Cardiac fibroblast (primary cell): ENCODE measurements at regions not wholly inside any gene's neighbourhood (a gene's known extent, or its start where the extent isn't known, plus 50 kb on each side); places are given as distances from the start of the nearest gene placed in this dataset.
"Not testable (repeated sequence)": the region's sequence is repeated elsewhere in the genome, so short reads cannot be mapped to it uniquely, and the experiment has no call there.

ENCODE experiments used
- DNase-seq, 2 donors: peaks; one replicate each; pipeline versions ENCODE4 v3.0.0 to v3.0.0-alpha.2; 2010; ENCODE audit warnings: low read depth in 2 of 2
- H3K4me3 ChIP-seq, 2 donors: replicated peaks in 1 of 2; 1 replicate in 1 of 2; 2 replicates in 1 of 2; pipeline ENCODE4 v1.5.1; 2011; ENCODE audit warnings: low read depth in 2 of 2, low read length in 2 of 2, mild to moderate bottlenecking in 2 of 2, moderate library complexity in 1 of 2
- TF ChIP-seq, protein P1 (sequence below): IDR thresholded peaks from one replicate; pipeline ENCODE4 v1.5.1; 2011; ENCODE audit warnings: low read depth, mild to moderate bottlenecking, low read length, inconsistent platforms

DNA sequence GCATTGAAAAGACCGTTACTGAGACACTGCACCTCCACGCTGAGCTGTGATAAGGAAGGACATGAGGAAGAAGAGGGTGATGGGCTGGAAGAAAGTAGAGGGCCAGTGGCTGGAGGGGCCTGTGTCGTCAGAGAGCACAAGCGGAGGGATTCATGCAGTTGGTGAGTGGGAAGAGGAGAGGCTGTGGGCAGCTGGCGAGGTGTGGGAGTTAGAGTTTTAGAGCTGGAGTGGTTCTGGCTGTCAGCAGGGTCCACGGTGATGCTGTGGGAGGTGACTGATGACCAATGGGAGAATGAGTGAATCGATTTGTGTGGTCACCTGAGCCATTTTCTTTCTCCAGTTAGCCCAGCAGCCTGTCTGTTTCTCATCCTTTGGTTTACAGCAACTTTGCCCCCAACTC lies 66.2 kb upstream of the SLC2A1 start:
- no peak overlapping the region for H3K4me3 ChIP-seq
- no peak for DNase-seq
- TF ChIP-seq, protein P1, sequence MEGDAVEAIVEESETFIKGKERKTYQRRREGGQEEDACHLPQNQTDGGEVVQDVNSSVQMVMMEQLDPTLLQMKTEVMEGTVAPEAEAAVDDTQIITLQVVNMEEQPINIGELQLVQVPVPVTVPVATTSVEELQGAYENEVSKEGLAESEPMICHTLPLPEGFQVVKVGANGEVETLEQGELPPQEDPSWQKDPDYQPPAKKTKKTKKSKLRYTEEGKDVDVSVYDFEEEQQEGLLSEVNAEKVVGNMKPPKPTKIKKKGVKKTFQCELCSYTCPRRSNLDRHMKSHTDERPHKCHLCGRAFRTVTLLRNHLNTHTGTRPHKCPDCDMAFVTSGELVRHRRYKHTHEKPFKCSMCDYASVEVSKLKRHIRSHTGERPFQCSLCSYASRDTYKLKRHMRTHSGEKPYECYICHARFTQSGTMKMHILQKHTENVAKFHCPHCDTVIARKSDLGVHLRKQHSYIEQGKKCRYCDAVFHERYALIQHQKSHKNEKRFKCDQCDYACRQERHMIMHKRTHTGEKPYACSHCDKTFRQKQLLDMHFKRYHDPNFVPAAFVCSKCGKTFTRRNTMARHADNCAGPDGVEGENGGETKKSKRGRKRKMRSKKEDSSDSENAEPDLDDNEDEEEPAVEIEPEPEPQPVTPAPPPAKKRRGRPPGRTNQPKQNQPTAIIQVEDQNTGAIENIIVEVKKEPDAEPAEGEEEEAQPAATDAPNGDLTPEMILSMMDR: no peak

DNA sequence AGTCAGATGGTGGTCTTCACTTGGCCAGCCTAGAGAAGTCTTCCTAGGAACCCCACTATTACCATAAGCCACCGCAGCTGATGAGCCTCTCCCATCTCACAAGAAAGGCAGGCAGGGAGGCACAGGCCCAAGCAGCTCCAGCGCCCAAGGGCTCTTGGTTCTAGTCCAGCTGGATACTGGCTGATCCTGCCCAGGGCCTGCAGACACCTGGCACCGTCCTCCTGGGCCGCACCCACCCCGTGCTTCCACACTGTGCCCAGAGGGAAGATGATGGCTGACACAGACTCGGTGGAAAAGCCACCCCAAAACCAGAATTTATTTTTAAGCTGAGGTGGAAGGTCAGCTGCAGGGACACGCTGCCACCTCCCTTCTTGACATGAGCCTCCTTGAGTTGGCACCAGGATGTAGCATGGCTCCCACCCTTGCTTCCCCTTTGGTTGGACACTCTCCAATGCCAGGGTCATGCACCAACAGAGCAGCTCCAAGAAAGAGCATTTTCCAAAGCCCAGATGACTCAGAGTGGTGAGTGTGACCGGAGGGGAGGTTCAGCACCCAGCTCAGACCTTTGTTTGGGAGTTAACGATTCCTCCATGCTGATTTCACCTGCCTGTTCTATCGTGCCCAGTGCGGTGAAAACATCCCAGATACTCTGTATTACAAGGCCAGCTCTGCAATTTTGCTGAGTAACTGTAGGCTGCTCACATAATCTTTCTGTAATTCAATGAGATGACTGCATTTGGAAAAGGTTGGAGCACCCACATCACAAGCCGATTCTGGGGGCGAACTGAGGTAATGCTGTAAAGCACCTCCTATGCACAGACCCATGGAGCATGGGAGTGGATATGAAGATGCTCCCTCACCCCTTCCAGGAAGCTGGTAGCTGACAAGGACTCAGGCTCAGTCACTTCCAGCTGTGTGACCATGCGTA lies 63.1 kb upstream of the SLC2A1 start:
- DNase-seq: no peak
- H3K4me3 ChIP-seq: no peak overlapping the region

DNA sequence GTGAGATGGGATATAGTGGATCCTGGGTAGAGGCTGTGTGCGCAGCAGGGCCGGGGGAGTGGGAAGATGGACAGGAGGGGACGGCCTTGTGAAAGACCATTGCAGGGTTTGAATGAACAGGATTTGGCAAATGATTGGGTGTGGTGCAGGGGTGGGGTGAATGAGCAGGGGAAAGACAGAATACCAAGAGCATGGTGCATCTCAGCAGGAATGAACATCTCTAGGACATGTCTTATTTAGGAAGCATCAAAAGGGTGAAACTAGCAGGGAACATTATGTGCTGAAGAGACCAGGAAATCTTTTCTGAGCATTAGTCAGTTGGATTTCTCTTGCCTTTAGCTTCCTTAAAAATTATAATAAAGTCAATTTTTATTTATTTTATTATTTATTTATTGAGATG lies 60.6 kb upstream of the SLC2A1 start:
- no peak for DNase-seq
- TF ChIP-seq, protein P1: no peak
- no peak overlapping the region for H3K4me3 ChIP-seq

More for the DNA sequence above, 63.1 kb upstream of the SLC2A1 start:
- TF ChIP-seq, protein P1: no peak

DNA sequence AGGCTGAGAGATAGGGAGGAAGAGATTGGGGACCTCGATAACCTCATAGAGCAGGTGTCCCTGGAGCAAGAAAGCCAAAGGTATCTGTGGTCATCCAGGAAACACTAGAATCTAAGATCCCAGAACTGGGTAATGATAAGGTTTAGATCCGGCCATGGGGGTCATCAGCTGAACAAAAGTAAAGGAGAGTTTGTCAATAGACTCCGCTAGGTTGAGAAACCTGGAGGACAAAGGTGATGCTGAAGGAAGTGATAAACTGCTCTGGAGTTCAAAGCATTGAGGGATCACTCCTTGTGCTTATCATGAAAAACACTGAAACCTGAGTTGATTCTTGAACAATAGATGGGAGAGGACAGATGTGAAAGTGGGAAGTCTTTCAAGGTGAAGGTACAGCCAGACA lies 59.5 kb upstream of the SLC2A1 start:
- TF ChIP-seq, protein P1: no peak
- H3K4me3 ChIP-seq: no peak overlapping the region
- DNase-seq: no peak

DNA sequence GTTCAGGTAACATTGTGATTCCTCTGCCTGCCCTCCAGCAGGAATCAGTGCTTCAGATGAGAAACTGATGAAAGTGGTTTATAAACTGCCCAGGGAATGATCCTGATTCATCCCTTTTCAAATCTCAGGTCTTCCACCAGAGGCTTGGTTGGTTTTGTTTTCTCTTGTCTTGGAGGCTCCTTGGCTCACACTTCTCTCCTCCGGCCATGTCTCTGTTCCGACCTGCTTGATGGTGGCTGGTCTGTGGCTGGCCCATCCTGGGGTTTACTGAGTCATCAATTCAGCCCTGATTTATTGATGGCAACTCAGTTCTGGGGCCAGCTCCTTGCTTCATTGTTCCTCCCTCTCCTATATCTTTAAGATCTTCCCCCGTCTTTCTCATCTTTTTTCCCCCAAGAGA lies 56.6 kb upstream of the SLC2A1 start:
- TF ChIP-seq, protein P1: no peak
- no peak overlapping the region for H3K4me3 ChIP-seq
- DNase-seq: no peak

DNA sequence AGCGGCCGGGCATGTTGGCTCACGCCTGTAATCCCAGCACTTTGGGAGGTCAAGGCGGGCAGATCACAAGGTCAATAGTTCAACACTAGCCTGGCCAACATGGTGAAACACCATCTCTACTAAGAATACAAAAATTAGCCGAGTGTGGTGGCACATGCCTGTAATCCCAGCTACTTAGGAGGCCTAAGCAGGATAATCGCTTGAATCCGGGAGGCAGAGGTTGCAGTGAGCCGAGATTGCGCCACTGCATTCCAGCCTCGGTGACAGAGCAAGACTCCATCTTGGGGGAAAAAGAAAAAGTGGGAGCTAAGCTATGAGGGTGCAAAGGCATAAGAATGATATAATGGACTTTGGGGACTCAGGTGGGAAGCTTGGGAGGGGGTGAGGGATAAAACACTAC lies 55.9 kb upstream of the SLC2A1 start:
- DNase-seq, H3K4me3 ChIP-seq: not testable (repeated sequence)

DNA sequence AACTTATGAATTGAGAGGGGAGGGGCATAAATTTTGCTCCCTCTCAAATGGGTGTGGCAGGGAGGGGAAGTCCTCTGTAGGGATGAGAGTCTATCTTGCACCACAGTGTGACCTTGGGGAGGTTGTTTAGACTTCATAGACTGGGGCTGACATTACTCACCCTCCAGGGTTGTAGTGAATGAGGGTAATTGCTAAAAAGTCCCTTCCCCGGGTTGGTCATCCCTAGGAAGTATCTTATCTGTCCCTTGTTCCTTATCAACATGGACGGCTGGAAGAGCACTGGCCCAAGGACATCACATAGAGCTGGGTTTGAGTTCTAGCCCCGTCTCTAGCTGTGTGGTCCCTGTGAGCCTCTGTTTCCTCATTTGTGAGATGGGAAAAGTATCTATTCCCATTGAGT lies 52.4 kb upstream of the SLC2A1 start:
- TF ChIP-seq, protein P1: no peak
- no peak overlapping the region for H3K4me3 ChIP-seq
- no peak for DNase-seq
